HG03045 (cell line): ENCODE measurements at regions not wholly inside any gene's neighbourhood (a gene's known extent, or its start where the extent isn't known, plus 50 kb on each side); places are given as distances from the start of the nearest gene placed in this dataset.
"Not testable (repeated sequence)": the region's sequence is repeated elsewhere in the genome, so short reads cannot be mapped to it uniquely, and the experiment has no call there.

Experiments used
- ATAC-seq: cut with Tn5 transposase; IDR thresholded peaks from one replicate; pipeline ENCODE4 v1.9.1; 2021; ENCODE audit warnings: mild to moderate bottlenecking, moderate library complexity; ENCODE audit not compliant: unreplicated experiment

- ATAC-seq = no peak
Measured at GRCh38 chr2:142827170-142827569, 50.3 kb upstream of the KYNU start.

DNA sequence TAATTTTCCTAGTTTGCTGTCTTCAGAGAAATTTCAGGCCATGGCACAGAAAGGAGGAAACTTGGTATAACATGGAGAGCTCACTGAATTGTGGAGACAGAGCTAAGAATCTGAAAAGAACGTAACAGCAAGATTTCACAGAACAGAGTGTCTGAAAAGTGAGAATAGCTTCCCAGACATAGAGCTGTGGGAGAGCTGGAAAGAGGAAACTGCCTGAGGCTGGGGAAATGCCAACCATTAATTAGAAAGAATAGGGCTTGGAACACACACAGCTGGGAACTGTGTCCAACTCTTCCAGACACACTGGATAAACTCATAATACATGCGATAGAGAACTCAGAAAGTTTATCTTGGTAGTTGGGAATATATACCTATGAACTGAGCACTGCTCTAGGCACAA lies 51.6 kb upstream of the KYNU start:
- no peak for ATAC-seq

- ATAC-seq = no peak
Measured at GRCh38 chr2:142824756-142825155, 52.7 kb upstream of the KYNU start.

DNA sequence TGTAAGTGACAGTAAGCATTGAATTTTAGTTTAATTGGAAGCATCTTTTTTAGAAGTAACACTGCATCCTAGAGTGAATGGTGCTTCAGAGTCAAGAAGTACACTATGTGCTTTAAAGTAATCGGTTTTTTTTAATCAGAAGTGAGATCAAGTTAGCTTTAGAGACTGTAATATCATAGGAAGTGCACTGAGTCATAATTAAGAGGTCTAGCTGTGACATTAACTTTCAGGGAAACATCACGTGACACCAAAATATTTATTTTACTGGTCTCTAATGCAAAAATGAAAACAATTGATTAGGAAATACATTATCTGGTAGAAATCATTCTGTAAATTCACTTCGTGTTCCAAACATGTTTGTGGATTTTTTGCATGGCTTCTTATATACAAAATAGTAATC lies 55.3 kb upstream of the KYNU start:
- no peak for ATAC-seq

GRCh38 chr2:142819411-142819810 lies 58.1 kb upstream of the KYNU start:
- no peak for ATAC-seq

GRCh38 chr2:142815375-142815774 lies 62.1 kb upstream of the KYNU start:
- ATAC-seq = no peak

DNA sequence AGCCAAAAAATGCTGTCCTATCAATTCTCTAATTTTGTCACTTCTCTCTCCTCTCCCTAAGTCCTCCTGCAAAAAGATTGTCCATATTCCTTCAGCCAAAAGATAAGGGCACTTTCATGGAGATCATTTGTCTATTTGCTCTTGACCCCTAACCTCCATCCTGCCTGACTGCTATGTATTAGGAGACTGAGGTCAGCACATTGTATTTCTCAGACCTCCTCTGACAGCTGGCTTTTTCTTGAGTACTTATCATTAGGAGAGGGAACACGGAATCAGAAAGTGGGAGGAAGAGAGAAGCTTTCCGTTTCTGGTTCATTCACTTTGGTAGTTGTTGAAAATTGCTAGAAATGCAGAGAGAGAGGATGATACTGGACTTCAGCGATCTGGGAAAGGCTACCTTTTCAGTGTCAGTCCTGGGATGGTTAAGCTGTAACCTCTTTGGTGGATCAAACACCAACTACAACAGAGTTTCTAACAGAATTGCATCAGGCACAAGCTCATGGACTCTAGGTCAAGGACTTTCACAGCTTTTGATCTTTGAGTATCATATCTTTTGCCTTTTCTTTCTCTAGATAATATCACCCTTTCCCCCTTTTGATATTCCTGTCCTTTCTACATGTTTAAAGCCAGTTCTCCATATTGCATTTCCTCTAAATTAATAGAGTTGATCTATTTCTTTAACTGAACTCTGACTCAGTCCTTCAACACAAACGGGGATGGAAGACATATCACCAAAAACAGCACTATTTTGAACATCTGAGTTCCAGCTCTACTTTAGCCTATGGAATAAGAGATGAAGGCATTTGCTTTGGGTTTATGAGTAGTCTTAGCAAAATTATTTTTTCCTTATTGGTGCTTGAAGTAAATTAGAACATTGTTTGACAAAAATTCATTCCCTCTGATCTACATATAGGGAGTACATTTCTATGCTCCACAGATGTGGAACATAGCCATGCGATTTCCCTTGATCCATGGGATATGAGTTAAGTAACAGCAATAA lies 63.3 kb upstream of the KYNU start:
- ATAC-seq = no peak

GRCh38 chr2:142811644-142812043 lies 65.8 kb upstream of the KYNU start:
- ATAC-seq = not testable (repeated sequence)

DNA sequence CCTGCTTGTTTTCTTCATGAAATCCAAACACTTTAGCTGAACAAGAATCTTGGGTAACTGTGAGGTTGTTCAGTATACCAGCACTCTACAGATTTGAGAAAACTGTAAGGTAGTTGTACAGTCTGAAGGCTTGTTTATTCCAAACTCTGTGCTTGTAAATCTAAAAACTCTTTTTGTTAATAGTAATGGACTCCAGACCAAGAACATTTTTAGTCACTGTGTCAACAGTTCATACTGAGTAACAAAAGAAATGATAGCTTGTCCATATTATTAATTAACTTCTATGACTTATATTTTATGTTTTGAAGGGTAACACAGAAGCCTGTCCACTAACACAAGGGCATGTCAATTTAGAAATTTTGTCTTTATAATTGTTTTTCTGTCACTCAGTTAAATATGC lies 72.2 kb upstream of the KYNU start:
- ATAC-seq = no peak

DNA sequence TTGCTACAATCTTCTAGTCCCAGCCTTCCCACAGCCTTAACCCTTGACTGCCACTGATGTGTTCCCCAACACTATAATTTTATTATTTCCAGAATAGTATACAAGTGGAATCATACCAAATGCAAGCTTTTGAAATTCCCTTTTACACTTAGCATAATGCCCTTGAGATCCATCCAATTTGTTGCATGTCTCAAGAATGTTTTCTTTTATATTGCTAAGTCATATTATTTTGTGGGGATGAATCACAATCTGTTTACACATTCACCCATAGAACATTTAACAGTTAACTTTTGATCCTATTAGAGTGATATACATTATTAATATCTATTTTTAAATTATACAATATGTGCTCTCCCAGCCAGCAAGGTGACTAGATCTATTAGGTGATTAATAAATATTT lies 74.3 kb upstream of the KYNU start:
- no peak for ATAC-seq

GRCh38 chr2:142796588-142796987 lies 80.9 kb upstream of the KYNU start:
- no peak for ATAC-seq

- no peak for ATAC-seq
Measured at GRCh38 chr2:142796161-142796560, 81.3 kb upstream of the KYNU start.

- no peak for ATAC-seq
Measured at GRCh38 chr2:142794850-142795249, 82.6 kb upstream of the KYNU start.

- ATAC-seq = not testable (repeated sequence)
Measured at GRCh38 chr2:142792328-142792727, 85.1 kb upstream of the KYNU start.

DNA sequence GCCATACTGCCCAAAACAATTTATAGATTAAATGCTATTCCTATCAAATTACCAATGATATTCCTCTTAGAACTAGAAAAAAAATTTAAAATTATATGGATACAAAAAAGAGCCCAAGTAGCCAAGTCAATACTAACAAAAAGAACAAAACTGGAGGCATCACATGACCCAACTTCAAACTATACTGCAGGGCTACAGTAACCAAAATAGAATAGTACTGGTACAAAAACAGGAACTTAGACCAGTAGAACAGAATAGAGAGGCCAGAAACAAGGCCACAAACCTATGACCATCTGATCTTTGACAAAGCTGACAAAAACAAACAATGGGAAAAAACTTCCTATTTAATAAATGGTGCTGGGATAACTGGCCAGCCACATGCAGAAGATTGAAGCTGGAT lies 86.1 kb upstream of the KYNU start:
- no peak for ATAC-seq

GRCh38 chr2:142786918-142787702 lies 90.4 kb upstream of the KYNU start:
- no peak for ATAC-seq

GRCh38 chr2:142782942-142783443 lies 94.5 kb upstream of the KYNU start:
- ATAC-seq = no peak

GRCh38 chr2:142781146-142781545 lies 96.3 kb upstream of the KYNU start:
- ATAC-seq = no peak

- no peak for ATAC-seq
Measured at GRCh38 chr2:142778289-142778688, 99.2 kb upstream of the KYNU start.

DNA sequence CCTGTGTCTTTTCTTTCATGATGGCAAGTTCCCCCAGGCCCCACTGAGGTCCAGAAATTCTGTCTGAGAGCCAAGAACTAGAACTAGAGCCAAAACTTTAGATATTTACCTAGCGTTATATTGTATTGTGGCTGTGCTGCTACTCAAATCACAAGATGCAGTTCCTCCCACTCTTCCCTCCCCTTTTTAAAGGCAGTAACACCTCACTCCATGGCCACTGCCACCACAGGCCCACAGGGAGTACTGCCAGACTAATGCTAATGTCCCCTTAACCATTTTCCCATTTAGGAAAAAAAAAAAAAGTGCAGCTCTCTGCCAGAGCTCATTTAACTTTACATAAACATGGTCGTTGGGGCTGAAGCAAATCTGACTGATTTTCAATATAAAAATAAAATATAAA lies 99.7 kb upstream of the KYNU start:
- no peak for ATAC-seq

- ATAC-seq = no peak
Measured at GRCh38 chr2:142769761-142770160, 107.7 kb upstream of the KYNU start.

DNA sequence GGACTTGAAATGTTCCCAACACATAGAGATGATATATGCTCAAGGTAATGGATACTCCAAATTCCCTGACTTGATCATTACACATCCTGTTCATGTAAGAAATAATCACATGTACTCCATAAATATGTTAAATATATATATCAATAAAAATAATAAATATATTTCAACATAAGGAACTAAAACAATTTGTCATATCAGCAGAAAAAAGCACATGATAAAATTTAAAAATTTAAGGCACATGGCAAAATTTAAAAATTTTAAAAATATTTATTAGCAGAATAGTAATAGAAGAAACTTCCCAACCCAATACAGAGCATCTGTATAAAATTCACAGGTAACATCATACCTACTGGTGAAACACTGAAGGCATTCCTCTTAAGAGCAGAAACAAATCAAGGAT lies 109.6 kb upstream of the KYNU start:
- ATAC-seq = no peak
